Stomach (tissue), 4 donors: ENCODE measurements at regions not wholly inside any gene's neighbourhood (a gene's known extent, or its start where the extent isn't known, plus 50 kb on each side); places are given as distances from the start of the nearest gene placed in this dataset.

Experiments used
- EP300 ChIP-seq: sonication (generic); formaldehyde crosslinking; IDR thresholded peaks from one replicate; pipeline ENCODE4 v1.6.1; 2017; ENCODE audit warnings: antibody characterized with exemption
- POLR2AphosphoS5 ChIP-seq, 3 donors: sonication (generic); formaldehyde crosslinking; IDR thresholded peaks; one replicate each; pipeline ENCODE4 v1.6.1; 2016; ENCODE audit warnings: antibody characterized with exemption in 3 of 3

DNA sequence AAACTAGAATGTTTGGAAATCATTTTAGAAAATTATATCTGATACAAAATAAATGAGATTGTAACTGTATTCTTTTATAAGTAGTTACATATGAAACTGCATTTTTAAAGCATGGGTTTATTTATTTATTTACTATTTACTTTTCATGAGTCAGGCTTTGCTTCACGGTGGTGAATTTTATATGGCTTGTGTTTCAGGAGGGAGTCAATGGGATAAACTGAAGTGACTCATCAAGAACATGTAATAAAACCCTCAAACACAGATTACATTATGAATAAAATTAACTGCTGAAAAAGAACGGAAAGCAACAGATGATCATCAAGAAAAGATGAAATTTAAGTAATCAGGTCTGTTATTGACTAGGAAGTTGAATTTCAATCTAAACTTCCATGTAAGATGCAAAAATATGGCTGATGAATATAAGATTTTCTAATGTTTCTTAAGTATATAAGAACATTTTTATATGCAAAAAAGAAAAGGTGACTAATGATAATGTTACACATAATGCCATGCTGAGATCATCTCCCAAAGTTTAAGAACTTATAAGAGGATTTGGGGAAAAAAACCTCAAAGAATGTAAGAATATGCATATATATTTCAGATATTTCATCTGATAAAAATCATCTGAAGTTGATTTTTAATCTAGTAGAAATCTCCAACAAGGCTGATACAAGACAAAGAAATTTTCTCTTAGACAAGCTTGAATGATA lies 383.6 kb downstream of the SLITRK1 start:
- TF ChIP-seq POLR2AphosphoS5 (IDR thresholded peaks at IDR 0.05) (no peak), EP300 (no peak)
